GM13977 (cell line): ENCODE measurements at regions not wholly inside any gene's neighbourhood (a gene's known extent, or its start where the extent isn't known, plus 50 kb on each side); places are given as distances from the start of the nearest gene placed in this dataset.

Source experiments
- DNase-seq: peaks from one replicate; pipeline ENCODE4 v3.0.0; 2012; ENCODE audit warnings: low spot score
- in situ Hi-C: fragments of 300-500 bp; cut with MboI; formaldehyde crosslinking; loops from one replicate; pipeline ENCODE4 v1.12.0; 2022; ENCODE audit warnings: low sequenced_read_pairs, low pct_unique_long_range_greater_than_20kb, mixed read lengths, inconsistent platforms; ENCODE audit not compliant: unreplicated experiment
- TF ChIP-seq, protein P1 (sequence below): IDR thresholded peaks from 2 replicates; pipeline ENCODE4 v1.5.1; 2012; ENCODE audit warnings: mild to moderate bottlenecking, control low read depth; ENCODE audit not compliant: insufficient read depth; ENCODE audit errors: extremely low read depth, missing control alignments

DNA sequence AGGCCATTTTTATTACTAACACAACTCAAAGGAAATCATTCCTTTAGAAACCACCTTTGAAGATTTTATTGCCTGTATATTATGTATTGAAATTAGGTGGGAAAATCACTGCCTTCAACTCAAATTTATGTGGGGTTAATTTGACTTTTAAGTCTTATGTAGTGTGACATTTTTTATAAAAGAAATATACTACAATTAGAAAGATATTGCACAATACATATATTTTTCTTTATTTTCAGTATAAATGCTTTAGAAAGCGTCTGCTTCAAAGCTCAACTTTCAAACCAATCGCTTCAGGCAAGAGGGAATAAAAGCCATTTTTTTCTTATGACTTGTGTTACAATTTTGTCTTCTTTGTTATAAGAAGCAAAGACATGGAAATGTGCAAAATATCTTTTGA lies 337.4 kb upstream of the ZWINT start:
- no peak for DNase-seq
- TF ChIP-seq, protein P1, sequence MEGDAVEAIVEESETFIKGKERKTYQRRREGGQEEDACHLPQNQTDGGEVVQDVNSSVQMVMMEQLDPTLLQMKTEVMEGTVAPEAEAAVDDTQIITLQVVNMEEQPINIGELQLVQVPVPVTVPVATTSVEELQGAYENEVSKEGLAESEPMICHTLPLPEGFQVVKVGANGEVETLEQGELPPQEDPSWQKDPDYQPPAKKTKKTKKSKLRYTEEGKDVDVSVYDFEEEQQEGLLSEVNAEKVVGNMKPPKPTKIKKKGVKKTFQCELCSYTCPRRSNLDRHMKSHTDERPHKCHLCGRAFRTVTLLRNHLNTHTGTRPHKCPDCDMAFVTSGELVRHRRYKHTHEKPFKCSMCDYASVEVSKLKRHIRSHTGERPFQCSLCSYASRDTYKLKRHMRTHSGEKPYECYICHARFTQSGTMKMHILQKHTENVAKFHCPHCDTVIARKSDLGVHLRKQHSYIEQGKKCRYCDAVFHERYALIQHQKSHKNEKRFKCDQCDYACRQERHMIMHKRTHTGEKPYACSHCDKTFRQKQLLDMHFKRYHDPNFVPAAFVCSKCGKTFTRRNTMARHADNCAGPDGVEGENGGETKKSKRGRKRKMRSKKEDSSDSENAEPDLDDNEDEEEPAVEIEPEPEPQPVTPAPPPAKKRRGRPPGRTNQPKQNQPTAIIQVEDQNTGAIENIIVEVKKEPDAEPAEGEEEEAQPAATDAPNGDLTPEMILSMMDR: no peak
- in situ Hi-C loops: no loop called here

DNA sequence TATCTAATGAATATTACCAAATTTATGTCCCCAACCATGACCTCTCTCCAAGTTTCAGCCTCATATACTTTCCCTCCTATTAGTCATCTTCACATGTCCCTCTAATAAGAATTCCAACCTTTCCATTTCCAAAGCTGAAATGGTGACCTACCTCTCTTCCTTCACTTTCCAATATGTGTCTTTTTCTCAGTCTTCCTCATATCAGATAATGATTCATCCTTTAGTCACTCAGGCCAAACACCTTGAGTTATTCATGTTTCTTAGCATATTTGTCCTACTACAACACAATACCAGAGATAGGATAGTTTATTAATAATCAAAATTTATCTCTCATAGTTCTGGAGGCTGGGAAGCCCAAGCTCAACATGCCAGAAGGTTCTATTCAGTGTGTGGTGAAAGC lies 318.5 kb upstream of the ZWINT start:
- no peak for DNase-seq
- in situ Hi-C loops: no loop called here
- TF ChIP-seq, protein P1: no peak

DNA sequence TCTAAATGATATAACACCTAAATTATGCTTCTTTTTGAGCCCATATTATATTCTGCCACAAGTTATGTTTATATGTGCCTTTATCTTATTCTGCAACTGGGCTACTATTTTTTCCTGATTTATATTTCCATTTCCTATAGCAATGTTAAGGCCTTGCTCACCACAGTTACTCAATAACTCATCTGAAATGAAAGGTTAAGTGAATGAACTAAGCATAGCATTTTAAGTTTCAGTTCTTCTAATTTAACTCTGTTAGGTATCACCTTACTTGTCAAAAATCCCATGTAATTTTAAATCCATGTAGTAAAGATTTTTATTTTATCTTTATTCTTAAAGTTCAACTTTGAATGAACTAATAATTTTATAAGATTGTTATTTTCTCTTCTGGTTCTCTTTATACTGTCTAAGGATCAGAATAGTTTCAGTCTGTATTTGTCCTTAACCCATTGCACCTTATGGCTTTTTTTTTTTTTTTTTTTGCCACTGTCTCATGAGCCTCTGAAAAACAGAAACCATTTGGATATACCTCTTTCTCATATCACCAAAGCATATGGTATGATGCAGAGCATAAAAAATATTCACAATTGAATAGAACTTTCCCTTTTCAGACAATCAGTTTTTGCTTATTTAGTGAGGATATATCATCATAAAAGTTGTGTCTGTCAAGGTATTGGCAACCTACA lies 301.8 kb upstream of the ZWINT start:
- TF ChIP-seq, protein P1: no peak
- no peak for DNase-seq
- in situ Hi-C loops: no loop called here

DNA sequence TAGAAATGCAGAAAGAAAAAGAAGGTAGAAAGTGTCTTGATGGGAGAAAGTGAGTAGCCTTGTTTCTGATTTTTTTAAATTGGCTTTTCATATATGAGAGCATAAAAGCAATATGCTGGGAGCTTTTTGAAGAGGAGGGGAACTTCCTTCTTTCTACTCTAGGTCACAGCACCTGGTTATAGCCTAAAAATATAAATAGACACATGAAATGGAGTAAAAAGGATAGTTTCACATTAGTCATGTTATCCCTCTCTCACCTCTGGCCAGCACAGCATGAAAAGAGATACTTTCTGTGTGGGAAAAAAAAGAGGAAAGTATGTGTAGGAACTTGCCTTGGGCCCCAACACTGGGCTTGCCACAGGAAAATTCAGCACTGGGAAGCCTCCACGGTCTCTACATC lies 292.2 kb upstream of the ZWINT start:
- in situ Hi-C loops: no loop called here
- peak; percentile 3 for DNase-seq
- TF ChIP-seq, protein P1: no peak

DNA sequence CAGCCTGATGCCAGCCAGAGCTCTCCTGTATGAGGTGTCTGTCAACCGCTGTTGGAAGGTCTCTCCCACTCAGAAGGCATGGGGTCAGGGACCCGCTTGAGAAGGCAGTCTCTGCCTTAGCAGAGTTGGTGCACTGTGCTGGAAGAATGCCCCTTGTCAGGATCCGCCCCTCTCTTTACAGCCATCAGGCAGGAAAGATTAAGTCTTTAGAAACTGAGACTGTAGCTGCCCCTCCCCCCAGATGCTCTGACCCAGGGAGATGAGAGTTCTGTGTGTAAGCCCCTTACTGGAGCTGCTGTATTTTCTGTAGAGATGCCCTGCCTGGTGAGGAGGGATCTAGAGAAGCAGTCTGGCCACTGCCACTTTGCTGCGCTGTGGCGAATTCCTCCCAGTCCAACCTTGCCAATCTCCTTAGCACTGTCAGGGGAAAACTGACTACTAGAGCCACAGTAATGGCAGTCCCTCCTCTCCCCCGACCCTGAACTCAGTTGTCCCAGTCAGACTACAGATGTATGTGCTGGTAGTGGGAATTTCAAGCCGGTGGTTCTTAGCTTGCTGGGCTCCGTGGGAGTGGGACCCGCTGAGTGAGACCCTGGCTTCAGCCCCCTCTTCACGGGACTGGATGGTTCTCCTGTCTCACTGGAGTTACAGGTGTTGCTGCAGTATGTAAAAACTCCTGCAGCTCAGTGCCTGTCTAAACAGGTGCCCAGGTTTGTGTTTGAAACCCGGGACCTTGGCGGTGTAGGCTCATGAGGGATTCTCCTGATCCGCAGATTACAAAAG lies 285.5 kb upstream of the ZWINT start:
- TF ChIP-seq, protein P1: no peak
- in situ Hi-C loops: no loop called here
- no peak for DNase-seq

DNA sequence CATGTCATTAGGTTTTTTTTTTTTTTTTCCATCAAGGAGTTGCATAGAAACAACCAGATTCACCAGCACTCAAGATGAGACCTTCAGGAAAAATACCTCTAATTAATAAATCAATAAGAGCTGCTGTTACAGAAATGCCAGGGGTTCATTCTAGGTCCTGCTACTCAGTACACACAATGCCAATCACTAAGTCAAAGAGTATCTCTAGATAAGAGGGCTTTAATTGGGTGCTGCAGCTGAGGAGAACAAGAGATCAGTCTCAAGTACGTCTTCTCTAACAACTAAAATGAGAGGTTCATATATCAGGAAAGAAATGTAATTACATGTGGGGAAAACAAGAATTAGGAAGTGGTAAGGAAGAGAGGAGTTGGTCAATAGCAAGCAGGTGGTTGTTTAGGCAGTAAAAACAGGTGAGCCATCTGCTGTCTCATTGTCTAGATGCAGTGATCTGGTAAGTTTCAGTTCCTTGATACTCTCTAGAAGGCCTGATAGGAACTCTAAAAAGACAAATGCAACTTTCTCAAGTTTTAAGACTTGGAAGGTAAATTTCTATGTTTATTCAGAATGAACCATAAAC lies 272.9 kb upstream of the ZWINT start:
- TF ChIP-seq, protein P1: no peak
- DNase-seq: peak; percentile 23
- in situ Hi-C loops: no loop called here
